ENCODE measurements at regions not wholly inside any gene's neighbourhood (a gene's known extent, or its start where the extent isn't known, plus 50 kb on each side); places are given as distances from the start of the nearest gene placed in this dataset.

DNA sequence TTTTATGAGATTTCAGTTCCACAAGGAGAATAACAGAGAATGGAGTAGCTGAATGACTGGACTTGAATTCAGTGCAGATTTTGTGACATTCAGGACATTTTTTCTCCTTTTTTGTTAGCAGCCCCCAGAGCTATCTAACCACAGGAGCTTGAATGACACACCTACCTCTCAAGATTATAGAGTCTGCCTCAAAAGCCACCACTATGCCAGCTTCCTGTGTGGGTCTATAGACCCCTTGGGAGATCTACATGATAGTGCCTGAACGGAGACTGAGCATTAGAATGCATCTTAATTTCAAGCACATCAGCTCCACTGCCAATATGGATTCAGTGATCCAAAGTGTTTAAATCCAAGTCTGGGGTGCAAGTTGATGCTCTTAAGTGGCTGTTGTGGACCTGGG lies 74.4 kb upstream of the ZNF648 start:
- ChIA-PET POLR2A (no interaction called here), CTCF (ENCODE audit: low intra/inter-chr PET ratio, low total read pairs) (no interaction called here)
- Histone ChIP-seq H3K9me3 (ENCODE audit: low read length) (peaks cover 19% of the 10 kb centered on the region), H3K36me3 (replicated peaks in 1 of 2; ENCODE audit: control insufficient read depth in 1 of 2, insufficient read depth in 2 of 2, low read length in 2 of 2) (no peaks in the 10 kb centered on the region), H3K9ac (ENCODE audit: insufficient read depth, low read depth, low read length) (no peak overlapping the region), H3K4me3 (replicated peaks in 1 of 3; ENCODE audit: insufficient read depth in 1 of 3, low read depth in 2 of 3, low read length in 3 of 3) (no peak overlapping the region), H3K27me3 (ENCODE audit: control insufficient read depth in 1 of 2, insufficient read depth in 2 of 2, low read length in 2 of 2) (no peaks in the 10 kb centered on the region), H3K79me2 (ENCODE audit: insufficient read depth, low read length) (no peaks in the 10 kb centered on the region), H3K27ac (ENCODE audit: extremely low read length, insufficient read depth, low read length) (no peak overlapping the region), H4K20me1 (ENCODE audit: insufficient read depth, low read length) (no peaks in the 10 kb centered on the region), H2AFZ (ENCODE audit: low read length) (no peak overlapping the region), H3K4me2 (ENCODE audit: low read depth, low read length) (no peak overlapping the region), H3K4me1 (ENCODE audit: insufficient read depth, low read length) (no peaks in the 10 kb centered on the region)
- TF ChIP-seq GABPB1 (CRISPR knock-in tag; IDR thresholded peaks at IDR 0.05) = no peak
- no peak for TF ChIP-seq ZNF552 (CRISPR knock-in tag; IDR thresholded peaks at IDR 0.05; ENCODE audit: borderline replicate concordance)
- no peak for TF ChIP-seq KAT8 (CRISPR knock-in tag; IDR thresholded peaks at IDR 0.05)
- no peak for TF ChIP-seq NFRKB (IDR thresholded peaks at IDR 0.05)
- no peak for TF ChIP-seq HNRNPK (IDR thresholded peaks at IDR 0.05; ENCODE audit: low read depth, low read length, poor library complexity, severe bottlenecking)
- no peak for TF ChIP-seq CHD4 (IDR thresholded peaks at IDR 0.05; ENCODE audit: borderline replicate concordance, low read length)
- no peak for TF ChIP-seq NFYC (CRISPR knock-in tag; IDR thresholded peaks at IDR 0.05)
- in situ Hi-C loops (cut with HindIII; ENCODE audit: extremely low pct_ligation_motif_present, low pct_unique_long_range_greater_than_20kb) = no loop called here
- 67% methylated on average over 1 of the region's 1 CpG for WGBS (ENCODE audit: low lambda C conversion rate)
- FAIRE-seq (no peak), DNase-seq (ENCODE audit: low spot score) (no peak), ATAC-seq (no peak)
- no TSS peak for BruUV-seq (replicated peaks)
- intact Hi-C loops (cut with micrococcal nuclease; ENCODE audit: unreplicated experiment) = no loop called here

DNA sequence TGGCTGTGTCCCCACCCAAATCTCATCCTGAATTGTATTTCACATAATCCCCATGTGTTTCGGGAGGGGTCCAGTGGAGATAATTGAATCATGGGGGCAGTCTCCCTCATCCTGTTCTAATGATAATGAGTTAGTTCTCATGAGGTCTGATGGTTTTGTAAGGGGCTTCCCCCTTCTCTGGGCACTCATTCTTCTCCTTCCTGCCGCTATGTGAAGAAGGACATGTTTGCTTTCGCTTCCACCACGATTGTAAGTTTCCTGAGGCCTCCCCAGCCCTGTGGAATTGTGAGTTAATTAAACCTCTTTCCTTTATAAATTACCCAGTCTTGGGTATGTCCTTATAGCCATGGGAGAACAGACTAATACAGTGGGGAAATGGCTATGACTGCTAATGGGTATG lies 72.7 kb upstream of the ZNF648 start:
- H4K20me1 ChIP-seq (ENCODE audit: insufficient read depth, low read length) = no peaks in the 10 kb centered on the region
- no peak overlapping the region for H3K9ac ChIP-seq (ENCODE audit: insufficient read depth, low read depth, low read length)
- WGBS (ENCODE audit: low lambda C conversion rate) = 43% methylated on average over 4 of the region's 4 CpGs
- no peaks in the 10 kb centered on the region for H3K27me3 ChIP-seq (ENCODE audit: control insufficient read depth in 1 of 2, insufficient read depth in 2 of 2, low read length in 2 of 2)
- TF ChIP-seq ZSCAN5A (CRISPR knock-in tag; IDR thresholded peaks at IDR 0.05; ENCODE audit: borderline replicate concordance) = peak; percentile 10; the same call in 1 of the 2 replicates
- no peak for TF ChIP-seq ZSCAN25 (CRISPR knock-in tag; IDR thresholded peaks at IDR 0.05)
- intact Hi-C loops (cut with micrococcal nuclease; ENCODE audit: unreplicated experiment) = no loop called here
- no peak overlapping the region for H3K27ac ChIP-seq (ENCODE audit: extremely low read length, insufficient read depth, low read length)
- in situ Hi-C loops (cut with HindIII; ENCODE audit: extremely low pct_ligation_motif_present, low pct_unique_long_range_greater_than_20kb) = no loop called here
- BruUV-seq (replicated peaks) = no TSS peak
- H3K79me2 ChIP-seq (ENCODE audit: insufficient read depth, low read length) = no peaks in the 10 kb centered on the region
- H3K36me3 ChIP-seq (replicated peaks in 1 of 2; ENCODE audit: control insufficient read depth in 1 of 2, insufficient read depth in 2 of 2, low read length in 2 of 2) = no peaks in the 10 kb centered on the region
- no peak overlapping the region for H3K4me3 ChIP-seq (replicated peaks in 1 of 3; ENCODE audit: insufficient read depth in 1 of 3, low read depth in 2 of 3, low read length in 3 of 3)
- H3K4me2 ChIP-seq (ENCODE audit: low read depth, low read length) = no peak overlapping the region
- FAIRE-seq = no peak
- ChIA-PET CTCF (ENCODE audit: low intra/inter-chr PET ratio, low total read pairs) (no interaction called here), POLR2A (no interaction called here)
- H2AFZ ChIP-seq (ENCODE audit: low read length) = no peak overlapping the region
- DNase-seq (ENCODE audit: low spot score) = no peak
- no peaks in the 10 kb centered on the region for H3K4me1 ChIP-seq (ENCODE audit: insufficient read depth, low read length)
- ATAC-seq = no peak
- peaks cover 19% of the 10 kb centered on the region for H3K9me3 ChIP-seq (ENCODE audit: low read length)
